ENCODE measurements at regions not wholly inside any gene's neighbourhood (a gene's known extent, or its start where the extent isn't known, plus 50 kb on each side); places are given as distances from the start of the nearest gene placed in this dataset.

DNA sequence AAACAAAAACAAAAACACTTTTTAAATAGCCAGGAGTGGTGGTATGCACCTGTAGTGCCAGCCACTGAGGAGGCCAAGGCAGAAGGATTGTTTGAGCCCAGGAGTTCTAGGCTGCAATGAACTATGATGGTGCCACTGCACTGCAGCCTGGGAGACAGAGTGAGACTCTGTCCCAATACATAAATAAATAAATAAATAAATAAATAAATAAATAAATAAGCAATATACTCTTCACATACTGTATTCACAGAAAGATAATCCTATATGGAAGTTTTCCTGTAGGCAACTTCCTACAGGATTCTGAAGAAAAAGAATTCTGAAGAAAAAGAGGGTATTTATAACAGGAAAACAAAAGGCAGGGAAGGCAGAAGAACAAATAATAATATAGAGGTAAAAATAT lies 293.3 kb upstream of the GRIA3 start (continued):
- TF ChIP-seq, protein P1, sequence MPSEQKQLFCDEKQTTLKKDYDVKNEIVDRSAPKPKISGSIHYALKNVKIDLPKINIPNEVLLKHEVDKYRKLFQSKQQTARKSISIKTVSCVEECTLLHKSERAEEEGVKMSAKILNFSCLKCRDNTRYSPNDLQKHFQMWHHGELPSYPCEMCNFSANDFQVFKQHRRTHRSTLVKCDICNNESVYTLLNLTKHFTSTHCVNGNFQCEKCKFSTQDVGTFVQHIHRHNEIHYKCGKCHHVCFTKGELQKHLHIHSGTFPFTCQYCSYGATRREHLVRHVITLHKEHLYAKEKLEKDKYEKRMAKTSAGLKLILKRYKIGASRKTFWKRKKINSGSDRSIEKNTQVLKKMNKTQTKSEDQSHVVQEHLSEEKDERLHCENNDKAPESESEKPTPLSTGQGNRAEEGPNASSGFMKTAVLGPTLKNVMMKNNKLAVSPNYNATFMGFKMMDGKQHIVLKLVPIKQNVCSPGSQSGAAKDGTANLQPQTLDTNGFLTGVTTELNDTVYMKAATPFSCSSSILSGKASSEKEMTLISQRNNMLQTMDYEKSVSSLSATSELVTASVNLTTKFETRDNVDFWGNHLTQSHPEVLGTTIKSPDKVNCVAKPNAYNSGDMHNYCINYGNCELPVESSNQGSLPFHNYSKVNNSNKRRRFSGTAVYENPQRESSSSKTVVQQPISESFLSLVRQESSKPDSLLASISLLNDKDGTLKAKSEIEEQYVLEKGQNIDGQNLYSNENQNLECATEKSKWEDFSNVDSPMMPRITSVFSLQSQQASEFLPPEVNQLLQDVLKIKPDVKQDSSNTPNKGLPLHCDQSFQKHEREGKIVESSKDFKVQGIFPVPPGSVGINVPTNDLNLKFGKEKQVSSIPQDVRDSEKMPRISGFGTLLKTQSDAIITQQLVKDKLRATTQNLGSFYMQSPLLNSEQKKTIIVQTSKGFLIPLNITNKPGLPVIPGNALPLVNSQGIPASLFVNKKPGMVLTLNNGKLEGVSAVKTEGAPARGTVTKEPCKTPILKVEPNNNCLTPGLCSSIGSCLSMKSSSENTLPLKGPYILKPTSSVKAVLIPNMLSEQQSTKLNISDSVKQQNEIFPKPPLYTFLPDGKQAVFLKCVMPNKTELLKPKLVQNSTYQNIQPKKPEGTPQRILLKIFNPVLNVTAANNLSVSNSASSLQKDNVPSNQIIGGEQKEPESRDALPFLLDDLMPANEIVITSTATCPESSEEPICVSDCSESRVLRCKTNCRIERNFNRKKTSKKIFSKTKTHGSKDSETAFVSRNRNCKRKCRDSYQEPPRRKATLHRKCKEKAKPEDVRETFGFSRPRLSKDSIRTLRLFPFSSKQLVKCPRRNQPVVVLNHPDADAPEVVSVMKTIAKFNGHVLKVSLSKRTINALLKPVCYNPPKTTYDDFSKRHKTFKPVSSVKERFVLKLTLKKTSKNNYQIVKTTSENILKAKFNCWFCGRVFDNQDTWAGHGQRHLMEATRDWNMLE (tag by site-specific recombination; conservative IDR thresholded peaks at IDR 0.05; ENCODE audit: low read depth), result peak; percentile 68
- TF ChIP-seq ZNF426 (tag by site-specific recombination; IDR thresholded peaks at IDR 0.05) (peak; percentile 74), HOXD13 (CRISPR knock-in tag; IDR thresholded peaks at IDR 0.05; ENCODE audit: borderline replicate concordance) (no peak), ZXDB (tag by site-specific recombination; IDR thresholded peaks at IDR 0.05) (0 out of 2 replicates have a peak, but pooled peaks have one; percentile 37), ZNF623 (tag by site-specific recombination; IDR thresholded peaks at IDR 0.05) (peak; percentile 54; the same call in 1 of the 2 replicates), ZNF202 (tag by site-specific recombination; IDR thresholded peaks at IDR 0.05; ENCODE audit: borderline replicate concordance) (peak; percentile 72; the same call in 1 of the 2 replicates), ZNF624 (tag by site-specific recombination; IDR thresholded peaks at IDR 0.05) (no peak)

DNA sequence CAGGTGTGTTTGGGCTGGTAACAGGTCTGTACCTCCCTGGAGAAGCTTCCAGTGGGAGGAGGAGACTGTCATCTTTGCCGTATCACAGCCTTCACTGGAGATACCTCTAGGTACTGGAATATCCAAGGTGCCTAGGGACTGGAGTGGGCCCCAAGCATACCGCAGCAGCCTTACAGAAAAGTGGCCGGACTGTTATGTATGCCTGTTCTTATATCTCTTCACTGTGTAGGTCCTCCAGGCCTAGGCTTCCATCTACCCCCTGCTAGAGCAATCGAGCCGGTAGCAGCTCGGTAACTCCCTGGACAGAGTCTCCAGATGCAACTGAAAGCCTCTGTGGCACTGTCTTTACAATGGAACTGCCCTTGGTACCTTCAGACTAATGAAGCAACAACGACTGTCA lies 277.4 kb upstream of the GRIA3 start:
- ChIA-PET CTCF (no interaction called here), POLR2A (no interaction called here)
- no peak overlapping the region for H3K4me3 ChIP-seq (ENCODE audit: low read depth, low read length)
- TF ChIP-seq ZBTB8A (tag by site-specific recombination; IDR thresholded peaks at IDR 0.05) (no peak), ZNF514 (tag by site-specific recombination; IDR thresholded peaks at IDR 0.05) (no peak), ZNF146 (tag by site-specific recombination; IDR thresholded peaks at IDR 0.05) (no peak), GLI4 (tag by site-specific recombination; IDR thresholded peaks at IDR 0.05) (no peak), ZNF610 (tag by site-specific recombination; IDR thresholded peaks at IDR 0.05; ENCODE audit: borderline replicate concordance) (no peak), ZNF324 (tag by site-specific recombination; IDR thresholded peaks at IDR 0.05) (no peak), KLF1 (tag by site-specific recombination; IDR thresholded peaks at IDR 0.05) (no peak), ZNF501 (tag by site-specific recombination; IDR thresholded peaks at IDR 0.05) (no peak), ZNF776 (tag by site-specific recombination; IDR thresholded peaks at IDR 0.05; ENCODE audit: borderline replicate concordance) (no peak), ZFP41 (tag by site-specific recombination; IDR thresholded peaks at IDR 0.05; ENCODE audit: borderline replicate concordance) (no peak), ZNF654 (tag by site-specific recombination; IDR thresholded peaks at IDR 0.05; ENCODE audit: low read depth) (no peak), ZIC2 (tag by site-specific recombination; IDR thresholded peaks at IDR 0.05) (no peak), ZNF354C (tag by site-specific recombination; IDR thresholded peaks at IDR 0.05; ENCODE audit: borderline replicate concordance, low read depth) (no peak), SETDB1 (IDR thresholded peaks at IDR 0.05; ENCODE audit: insufficient read length, low read length) (no peak), ZNF341 (tag by site-specific recombination; IDR thresholded peaks at IDR 0.05; ENCODE audit: low read depth) (no peak), KLF10 (tag by site-specific recombination; IDR thresholded peaks at IDR 0.05) (no peak), ZNF133 (tag by site-specific recombination; IDR thresholded peaks at IDR 0.05) (no peak), IKZF3 (tag by site-specific recombination; IDR thresholded peaks at IDR 0.05) (no peak)
- TF ChIP-seq, protein P2, sequence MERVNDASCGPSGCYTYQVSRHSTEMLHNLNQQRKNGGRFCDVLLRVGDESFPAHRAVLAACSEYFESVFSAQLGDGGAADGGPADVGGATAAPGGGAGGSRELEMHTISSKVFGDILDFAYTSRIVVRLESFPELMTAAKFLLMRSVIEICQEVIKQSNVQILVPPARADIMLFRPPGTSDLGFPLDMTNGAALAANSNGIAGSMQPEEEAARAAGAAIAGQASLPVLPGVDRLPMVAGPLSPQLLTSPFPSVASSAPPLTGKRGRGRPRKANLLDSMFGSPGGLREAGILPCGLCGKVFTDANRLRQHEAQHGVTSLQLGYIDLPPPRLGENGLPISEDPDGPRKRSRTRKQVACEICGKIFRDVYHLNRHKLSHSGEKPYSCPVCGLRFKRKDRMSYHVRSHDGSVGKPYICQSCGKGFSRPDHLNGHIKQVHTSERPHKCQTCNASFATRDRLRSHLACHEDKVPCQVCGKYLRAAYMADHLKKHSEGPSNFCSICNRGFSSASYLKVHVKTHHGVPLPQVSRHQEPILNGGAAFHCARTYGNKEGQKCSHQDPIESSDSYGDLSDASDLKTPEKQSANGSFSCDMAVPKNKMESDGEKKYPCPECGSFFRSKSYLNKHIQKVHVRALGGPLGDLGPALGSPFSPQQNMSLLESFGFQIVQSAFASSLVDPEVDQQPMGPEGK (tag by site-specific recombination; IDR thresholded peaks at IDR 0.05), result no peak
- TF ChIP-seq, protein P3, sequence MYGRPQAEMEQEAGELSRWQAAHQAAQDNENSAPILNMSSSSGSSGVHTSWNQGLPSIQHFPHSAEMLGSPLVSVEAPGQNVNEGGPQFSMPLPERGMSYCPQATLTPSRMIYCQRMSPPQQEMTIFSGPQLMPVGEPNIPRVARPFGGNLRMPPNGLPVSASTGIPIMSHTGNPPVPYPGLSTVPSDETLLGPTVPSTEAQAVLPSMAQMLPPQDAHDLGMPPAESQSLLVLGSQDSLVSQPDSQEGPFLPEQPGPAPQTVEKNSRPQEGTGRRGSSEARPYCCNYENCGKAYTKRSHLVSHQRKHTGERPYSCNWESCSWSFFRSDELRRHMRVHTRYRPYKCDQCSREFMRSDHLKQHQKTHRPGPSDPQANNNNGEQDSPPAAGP (tag by site-specific recombination; IDR thresholded peaks at IDR 0.05), result no peak
- H3K27ac ChIP-seq (ENCODE audit: extremely low read depth, low read depth, low read length), result no peak overlapping the region
- no peaks in the 10 kb centered on the region for H3K36me3 ChIP-seq (ENCODE audit: control insufficient read depth in 2 of 2, insufficient read depth in 1 of 2, low read length in 2 of 2)
- no peaks in the 10 kb centered on the region for H3K4me1 ChIP-seq (ENCODE audit: control insufficient read depth, insufficient read depth, low read length)
- no peaks in the 10 kb centered on the region for H3K9me3 ChIP-seq (ENCODE audit: control insufficient read depth, insufficient read depth, low read depth, low read length)
